H1 (cell line): ENCODE measurements at regions not wholly inside any gene's neighbourhood (a gene's known extent, or its start where the extent isn't known, plus 50 kb on each side); places are given as distances from the start of the nearest gene placed in this dataset.

ENCODE experiments used
- ATF3 ChIP-seq: IDR thresholded peaks from 2 replicates; pipeline ENCODE4 v1.6.1; 2011; ENCODE audit warnings: low read depth, mild to moderate bottlenecking, low read length; ENCODE audit not compliant: insufficient read depth
- BRCA1 ChIP-seq: IDR thresholded peaks from 2 replicates; pipeline ENCODE4 v1.6.1; 2012; ENCODE audit warnings: low read depth, low read length, improper control_type of control experiment
- NRF1 ChIP-seq: IDR thresholded peaks from 2 replicates; pipeline ENCODE4 v1.6.1; 2011; ENCODE audit warnings: mild to moderate bottlenecking, low read depth, low read length, improper control_type of control experiment
- POLR2A ChIP-seq, 2 experiments: IDR thresholded peaks; 1 replicate in 1 of 2; 2 replicates in 1 of 2; pipeline ENCODE4 v1.6.1; 2011; ENCODE audit warnings: low read depth in 2 of 2, low read length in 2 of 2, mild to moderate bottlenecking in 2 of 2; ENCODE audit errors: control extremely low read depth in 1 of 2
- POLR2AphosphoS5 ChIP-seq: IDR thresholded peaks from 2 replicates; pipeline ENCODE4 v1.6.1; 2011; ENCODE audit warnings: low read depth, low read length
- TAF1 ChIP-seq: IDR thresholded peaks from 2 replicates; pipeline ENCODE4 v1.6.1; 2011; ENCODE audit warnings: mild to moderate bottlenecking, low read depth, low read length
- YY1 ChIP-seq: IDR thresholded peaks from 2 replicates; pipeline ENCODE4 v1.6.1; 2011; ENCODE audit warnings: low read depth, mild to moderate bottlenecking, low read length
- TF ChIP-seq, protein P1 (sequence below), 3 experiments: IDR thresholded peaks; 1 replicate in 2 of 3; 2 replicates in 1 of 3; pipeline versions ENCODE4 v1.5.1 to v1.6.1; 2011; ENCODE audit warnings: low read length in 3 of 3, mild to moderate bottlenecking in 3 of 3, inconsistent platforms in 2 of 3, low read depth in 1 of 3, moderate library complexity in 1 of 3; ENCODE audit not compliant: insufficient read depth in 1 of 3; ENCODE audit errors: control extremely low read depth in 1 of 3

DNA sequence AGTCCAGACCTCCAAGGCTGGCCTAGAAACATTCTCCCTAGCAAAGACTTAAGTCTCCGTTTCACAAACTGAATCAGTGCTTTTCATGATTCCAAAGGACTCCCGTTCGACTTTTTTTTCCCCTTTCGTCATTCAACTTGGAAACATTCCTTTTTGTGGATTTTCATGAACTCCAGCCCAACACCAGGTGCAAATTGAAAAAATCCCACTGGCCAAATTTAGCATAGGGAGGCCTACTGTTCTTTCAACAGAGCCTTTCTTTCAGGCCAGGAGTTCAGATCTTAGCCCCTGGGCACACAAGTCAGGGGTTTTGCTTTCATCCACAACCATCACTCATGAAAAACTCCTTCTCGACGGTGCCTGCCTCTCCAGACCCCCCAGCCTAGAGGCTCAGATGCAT is 285.3 kb downstream of the PIK3R1 start:
- TF ChIP-seq, protein P1, sequence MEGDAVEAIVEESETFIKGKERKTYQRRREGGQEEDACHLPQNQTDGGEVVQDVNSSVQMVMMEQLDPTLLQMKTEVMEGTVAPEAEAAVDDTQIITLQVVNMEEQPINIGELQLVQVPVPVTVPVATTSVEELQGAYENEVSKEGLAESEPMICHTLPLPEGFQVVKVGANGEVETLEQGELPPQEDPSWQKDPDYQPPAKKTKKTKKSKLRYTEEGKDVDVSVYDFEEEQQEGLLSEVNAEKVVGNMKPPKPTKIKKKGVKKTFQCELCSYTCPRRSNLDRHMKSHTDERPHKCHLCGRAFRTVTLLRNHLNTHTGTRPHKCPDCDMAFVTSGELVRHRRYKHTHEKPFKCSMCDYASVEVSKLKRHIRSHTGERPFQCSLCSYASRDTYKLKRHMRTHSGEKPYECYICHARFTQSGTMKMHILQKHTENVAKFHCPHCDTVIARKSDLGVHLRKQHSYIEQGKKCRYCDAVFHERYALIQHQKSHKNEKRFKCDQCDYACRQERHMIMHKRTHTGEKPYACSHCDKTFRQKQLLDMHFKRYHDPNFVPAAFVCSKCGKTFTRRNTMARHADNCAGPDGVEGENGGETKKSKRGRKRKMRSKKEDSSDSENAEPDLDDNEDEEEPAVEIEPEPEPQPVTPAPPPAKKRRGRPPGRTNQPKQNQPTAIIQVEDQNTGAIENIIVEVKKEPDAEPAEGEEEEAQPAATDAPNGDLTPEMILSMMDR (IDR thresholded peaks at IDR 0.05; ENCODE audit: control extremely low read depth in 1 of 3, insufficient read depth in 1 of 3, low read depth in 1 of 3, low read length in 3 of 3) = no peak
- no peak for TF ChIP-seq YY1
- no peak for TF ChIP-seq POLR2AphosphoS5
- TF ChIP-seq POLR2A (IDR thresholded peaks at IDR 0.05; ENCODE audit: control extremely low read depth in 1 of 2, low read depth in 2 of 2, low read length in 2 of 2) = no peak
- TF ChIP-seq TAF1 = no peak
- no peak for TF ChIP-seq NRF1
- TF ChIP-seq BRCA1 = no peak
- no peak for TF ChIP-seq ATF3
